ENCODE measurements at regions not wholly inside any gene's neighbourhood (a gene's known extent, or its start where the extent isn't known, plus 50 kb on each side); places are given as distances from the start of the nearest gene placed in this dataset.

- peaks cover 11% of the 10 kb centered on the region for H3K9me3 Mint-ChIP-seq (ENCODE audit: low read depth, unreplicated experiment)
- no peaks in the 10 kb centered on the region for H3K4me1 Mint-ChIP-seq (ENCODE audit: low read depth, unreplicated experiment)
- intact Hi-C loops (cut with micrococcal nuclease; ENCODE audit: unreplicated experiment), result no loop called here
- no peaks in the 10 kb centered on the region for H3K36me3 Mint-ChIP-seq (ENCODE audit: insufficient read depth, unreplicated experiment)
- CTCF ChIA-PET, result no interaction called here
- no peak overlapping the region for H3K27ac Mint-ChIP-seq (ENCODE audit: unreplicated experiment)
- TF ChIP-seq CTCF (IDR thresholded peaks at IDR 0.05; ENCODE audit: unreplicated experiment), result no peak
- DNase-seq, result no peak
- BruUV-seq (replicated peaks), result no TSS peak
- H3K27me3 Mint-ChIP-seq (ENCODE audit: unreplicated experiment), result no peaks in the 10 kb centered on the region
- H3K4me3 Mint-ChIP-seq (ENCODE audit: low read depth, unreplicated experiment), result no peak overlapping the region
Observed at GRCh38 chr10:44126291-44126717, 258.6 kb downstream of the CXCL12 start.

- intact Hi-C loops (cut with micrococcal nuclease; ENCODE audit: unreplicated experiment), result no loop called here
- CTCF ChIA-PET, result no interaction called here
- no peak overlapping the region for H3K27ac Mint-ChIP-seq (ENCODE audit: unreplicated experiment)
- no peak for TF ChIP-seq CTCF (IDR thresholded peaks at IDR 0.05; ENCODE audit: unreplicated experiment)
- no peak for DNase-seq
- BruUV-seq (replicated peaks), result no TSS peak
- H3K27me3 Mint-ChIP-seq (ENCODE audit: unreplicated experiment), result no peaks in the 10 kb centered on the region
- no peaks in the 10 kb centered on the region for H3K4me1 Mint-ChIP-seq (ENCODE audit: low read depth, unreplicated experiment)
- no peak overlapping the region for H3K4me3 Mint-ChIP-seq (ENCODE audit: low read depth, unreplicated experiment)
- peaks cover 11% of the 10 kb centered on the region for H3K9me3 Mint-ChIP-seq (ENCODE audit: low read depth, unreplicated experiment)
- H3K36me3 Mint-ChIP-seq (ENCODE audit: insufficient read depth, unreplicated experiment), result no peaks in the 10 kb centered on the region
Observed at GRCh38 chr10:44125879-44126278, 259.0 kb downstream of the CXCL12 start.

GRCh38 chr10:44118500-44118899, 266.4 kb downstream of the CXCL12 start:
- Mint-ChIP-seq H3K27me3 (ENCODE audit: unreplicated experiment) (no peaks in the 10 kb centered on the region), H3K4me3 (ENCODE audit: low read depth, unreplicated experiment) (no peak overlapping the region), H3K4me1 (ENCODE audit: low read depth, unreplicated experiment) (no peaks in the 10 kb centered on the region), H3K27ac (ENCODE audit: unreplicated experiment) (no peak overlapping the region), H3K36me3 (ENCODE audit: insufficient read depth, unreplicated experiment) (no peaks in the 10 kb centered on the region), H3K9me3 (ENCODE audit: low read depth, unreplicated experiment) (peaks cover 16% of the 10 kb centered on the region)
- BruUV-seq (replicated peaks), result no TSS peak
- TF ChIP-seq CTCF (IDR thresholded peaks at IDR 0.05; ENCODE audit: unreplicated experiment), result no peak
- CTCF ChIA-PET, result no interaction called here
- no peak for DNase-seq
- intact Hi-C loops (cut with micrococcal nuclease; ENCODE audit: unreplicated experiment), result no loop called here

GRCh38 chr10:44116474-44116873, 268.4 kb downstream of the CXCL12 start:
- H3K36me3 Mint-ChIP-seq (ENCODE audit: insufficient read depth, unreplicated experiment), result no peaks in the 10 kb centered on the region
- no peak for TF ChIP-seq CTCF (IDR thresholded peaks at IDR 0.05; ENCODE audit: unreplicated experiment)
- H3K4me3 Mint-ChIP-seq (ENCODE audit: low read depth, unreplicated experiment), result no peak overlapping the region
- H3K27me3 Mint-ChIP-seq (ENCODE audit: unreplicated experiment), result no peaks in the 10 kb centered on the region
- peaks cover 10% of the 10 kb centered on the region for H3K9me3 Mint-ChIP-seq (ENCODE audit: low read depth, unreplicated experiment)
- no TSS peak for BruUV-seq (replicated peaks)
- DNase-seq, result no peak
- no peak overlapping the region for H3K27ac Mint-ChIP-seq (ENCODE audit: unreplicated experiment)
- CTCF ChIA-PET, result no interaction called here
- no peaks in the 10 kb centered on the region for H3K4me1 Mint-ChIP-seq (ENCODE audit: low read depth, unreplicated experiment)
- intact Hi-C loops (cut with micrococcal nuclease; ENCODE audit: unreplicated experiment), result no loop called here

Measured in Calu3 (cell line).